ENCODE measurements at regions not wholly inside any gene's neighbourhood (a gene's known extent, or its start where the extent isn't known, plus 50 kb on each side); places are given as distances from the start of the nearest gene placed in this dataset.
"Not testable (repeated sequence)": the region's sequence is repeated elsewhere in the genome, so short reads cannot be mapped to it uniquely, and the experiment has no call there.

GRCh38 chr2:87456477-87457128 lies 291.3 kb upstream of the PLGLB2 start:
- ATAC-seq (ENCODE audit: insufficient number of reproducible peaks, low FRiP score, low read depth): peak; percentile 39
- H3K9me3 ChIP-seq; H3K36me3 ChIP-seq; H3K27me3 ChIP-seq (replicated peaks; ENCODE audit: insufficient read depth); DNase-seq (ENCODE audit: low spot score): not testable (repeated sequence)
- Histone ChIP-seq H3K27ac (peak overlapping the region; percentile 84 to 88), H3K4me1 (ENCODE audit: control insufficient read depth in 1 of 2, low read depth in 2 of 2) (peaks cover 13 to 22% of the 10 kb centered on the region in 2 donors), H3K4me3 (peak overlapping the region; percentile 71)

- not testable (repeated sequence) for ATAC-seq (ENCODE audit: insufficient number of reproducible peaks, low FRiP score, low read depth); DNase-seq (ENCODE audit: low spot score); H3K27me3 ChIP-seq (replicated peaks; ENCODE audit: insufficient read depth); H3K36me3 ChIP-seq; H3K9me3 ChIP-seq
- Histone ChIP-seq H3K4me1 (ENCODE audit: control insufficient read depth in 1 of 2, low read depth in 2 of 2) (peaks cover 12 to 20% of the 10 kb centered on the region in 2 donors), H3K27ac (peak overlapping the region in 1 of 2 donors; percentile 57), H3K4me3 (peak overlapping the region; percentile 48)
These were observed 290.8 kb upstream of the PLGLB2 start for GRCh38 chr2:87457129-87457499.

- not testable (repeated sequence) for H3K27me3 ChIP-seq (replicated peaks; ENCODE audit: insufficient read depth); DNase-seq (ENCODE audit: low spot score); ATAC-seq (ENCODE audit: insufficient number of reproducible peaks, low FRiP score, low read depth); H3K4me1 ChIP-seq (ENCODE audit: control insufficient read depth in 1 of 2, low read depth in 2 of 2); H3K36me3 ChIP-seq; H3K9me3 ChIP-seq; H3K27ac ChIP-seq; H3K4me3 ChIP-seq
These were observed 288.9 kb upstream of the PLGLB2 start for GRCh38 chr2:87458938-87459337.

- not testable (repeated sequence) for H3K27me3 ChIP-seq (replicated peaks; ENCODE audit: insufficient read depth); H3K4me1 ChIP-seq (ENCODE audit: control insufficient read depth in 1 of 2, low read depth in 2 of 2); H3K36me3 ChIP-seq; ATAC-seq (ENCODE audit: insufficient number of reproducible peaks, low FRiP score, low read depth); DNase-seq (ENCODE audit: low spot score); H3K9me3 ChIP-seq; H3K27ac ChIP-seq; H3K4me3 ChIP-seq
These were observed 287.8 kb upstream of the PLGLB2 start for GRCh38 chr2:87460104-87460503.

- H3K27ac ChIP-seq; H3K9me3 ChIP-seq; H3K4me1 ChIP-seq (ENCODE audit: control insufficient read depth in 1 of 2, low read depth in 2 of 2); ATAC-seq (ENCODE audit: insufficient number of reproducible peaks, low FRiP score, low read depth); DNase-seq (ENCODE audit: low spot score); H3K36me3 ChIP-seq; H3K27me3 ChIP-seq (replicated peaks; ENCODE audit: insufficient read depth); H3K4me3 ChIP-seq: not testable (repeated sequence)
These were observed 287.2 kb upstream of the PLGLB2 start for GRCh38 chr2:87460662-87461061.

- not testable (repeated sequence) for H3K4me1 ChIP-seq (ENCODE audit: control insufficient read depth in 1 of 2, low read depth in 2 of 2); H3K36me3 ChIP-seq; H3K27me3 ChIP-seq (replicated peaks; ENCODE audit: insufficient read depth); H3K4me3 ChIP-seq; H3K27ac ChIP-seq; DNase-seq (ENCODE audit: low spot score); ATAC-seq (ENCODE audit: insufficient number of reproducible peaks, low FRiP score, low read depth); H3K9me3 ChIP-seq
These were observed 286.2 kb upstream of the PLGLB2 start for GRCh38 chr2:87461671-87462070.

- not testable (repeated sequence) for H3K4me1 ChIP-seq (ENCODE audit: control insufficient read depth in 1 of 2, low read depth in 2 of 2); H3K36me3 ChIP-seq; ATAC-seq (ENCODE audit: insufficient number of reproducible peaks, low FRiP score, low read depth); H3K27me3 ChIP-seq (replicated peaks; ENCODE audit: insufficient read depth); H3K9me3 ChIP-seq; H3K4me3 ChIP-seq; DNase-seq (ENCODE audit: low spot score); H3K27ac ChIP-seq
These were observed 283.7 kb upstream of the PLGLB2 start for GRCh38 chr2:87464219-87464618.

GRCh38 chr2:87465730-87466129 lies 282.2 kb upstream of the PLGLB2 start:
- not testable (repeated sequence) for H3K27ac ChIP-seq; H3K36me3 ChIP-seq; H3K4me3 ChIP-seq; H3K9me3 ChIP-seq; DNase-seq (ENCODE audit: low spot score); H3K27me3 ChIP-seq (replicated peaks; ENCODE audit: insufficient read depth); H3K4me1 ChIP-seq (ENCODE audit: control insufficient read depth in 1 of 2, low read depth in 2 of 2); ATAC-seq (ENCODE audit: insufficient number of reproducible peaks, low FRiP score, low read depth)

GRCh38 chr2:87466591-87467120 lies 281.2 kb upstream of the PLGLB2 start:
- not testable (repeated sequence) for H3K4me3 ChIP-seq; H3K27ac ChIP-seq; ATAC-seq (ENCODE audit: insufficient number of reproducible peaks, low FRiP score, low read depth); H3K36me3 ChIP-seq; DNase-seq (ENCODE audit: low spot score); H3K9me3 ChIP-seq; H3K27me3 ChIP-seq (replicated peaks; ENCODE audit: insufficient read depth); H3K4me1 ChIP-seq (ENCODE audit: control insufficient read depth in 1 of 2, low read depth in 2 of 2)

GRCh38 chr2:87468429-87468981 lies 279.4 kb upstream of the PLGLB2 start:
- not testable (repeated sequence) for H3K4me1 ChIP-seq (ENCODE audit: control insufficient read depth in 1 of 2, low read depth in 2 of 2); DNase-seq (ENCODE audit: low spot score); H3K4me3 ChIP-seq; H3K9me3 ChIP-seq; ATAC-seq (ENCODE audit: insufficient number of reproducible peaks, low FRiP score, low read depth); H3K27me3 ChIP-seq (replicated peaks; ENCODE audit: insufficient read depth); H3K27ac ChIP-seq; H3K36me3 ChIP-seq

- H3K4me3 ChIP-seq; H3K27me3 ChIP-seq (replicated peaks; ENCODE audit: insufficient read depth); H3K27ac ChIP-seq; H3K36me3 ChIP-seq; H3K9me3 ChIP-seq; ATAC-seq (ENCODE audit: insufficient number of reproducible peaks, low FRiP score, low read depth); H3K4me1 ChIP-seq (ENCODE audit: control insufficient read depth in 1 of 2, low read depth in 2 of 2); DNase-seq (ENCODE audit: low spot score): not testable (repeated sequence)
These were observed 278.4 kb upstream of the PLGLB2 start for GRCh38 chr2:87469180-87470151.

Measured in thoracic aorta (tissue), 2 donors.